HFFc6 (cell line): ENCODE measurements at regions not wholly inside any gene's neighbourhood (a gene's known extent, or its start where the extent isn't known, plus 50 kb on each side); places are given as distances from the start of the nearest gene placed in this dataset.

Experiments
- DNase-seq: peaks from one replicate; pipeline ENCODE4 v3.0.0-alpha.2; 2018
- H3K27ac Mint-ChIP-seq: 2 replicates; pipeline ENCODE4 v1.8.0; 2020; ENCODE audit warnings: mild to moderate bottlenecking, mixed read lengths
- H3K27me3 Mint-ChIP-seq: 2 replicates; pipeline ENCODE4 v1.8.0; 2021; ENCODE audit warnings: mild to moderate bottlenecking, moderate library complexity, mixed read lengths; ENCODE audit not compliant: insufficient read depth
- H3K36me3 Mint-ChIP-seq: 2 replicates; pipeline ENCODE4 v1.8.0; 2021; ENCODE audit warnings: low read depth, mixed read lengths
- H3K4me1 Mint-ChIP-seq: 2 replicates; pipeline ENCODE4 v1.8.0; 2020; ENCODE audit warnings: low read depth, mixed read lengths
- H3K4me3 Mint-ChIP-seq: 2 replicates; pipeline ENCODE4 v1.8.0; 2020; ENCODE audit warnings: mild to moderate bottlenecking, moderate library complexity, mixed read lengths
- H3K9me3 Mint-ChIP-seq: 2 replicates; pipeline ENCODE4 v1.8.0; 2020; ENCODE audit warnings: mild to moderate bottlenecking, mixed read lengths
- TF ChIP-seq, protein P1 (sequence below): fragments of 200-600 bp; sonication (generic); IDR thresholded peaks from 2 replicates; pipeline ENCODE4 v1.5.0; 2021; ENCODE audit warnings: antibody characterized with exemption, mild to moderate bottlenecking

DNA sequence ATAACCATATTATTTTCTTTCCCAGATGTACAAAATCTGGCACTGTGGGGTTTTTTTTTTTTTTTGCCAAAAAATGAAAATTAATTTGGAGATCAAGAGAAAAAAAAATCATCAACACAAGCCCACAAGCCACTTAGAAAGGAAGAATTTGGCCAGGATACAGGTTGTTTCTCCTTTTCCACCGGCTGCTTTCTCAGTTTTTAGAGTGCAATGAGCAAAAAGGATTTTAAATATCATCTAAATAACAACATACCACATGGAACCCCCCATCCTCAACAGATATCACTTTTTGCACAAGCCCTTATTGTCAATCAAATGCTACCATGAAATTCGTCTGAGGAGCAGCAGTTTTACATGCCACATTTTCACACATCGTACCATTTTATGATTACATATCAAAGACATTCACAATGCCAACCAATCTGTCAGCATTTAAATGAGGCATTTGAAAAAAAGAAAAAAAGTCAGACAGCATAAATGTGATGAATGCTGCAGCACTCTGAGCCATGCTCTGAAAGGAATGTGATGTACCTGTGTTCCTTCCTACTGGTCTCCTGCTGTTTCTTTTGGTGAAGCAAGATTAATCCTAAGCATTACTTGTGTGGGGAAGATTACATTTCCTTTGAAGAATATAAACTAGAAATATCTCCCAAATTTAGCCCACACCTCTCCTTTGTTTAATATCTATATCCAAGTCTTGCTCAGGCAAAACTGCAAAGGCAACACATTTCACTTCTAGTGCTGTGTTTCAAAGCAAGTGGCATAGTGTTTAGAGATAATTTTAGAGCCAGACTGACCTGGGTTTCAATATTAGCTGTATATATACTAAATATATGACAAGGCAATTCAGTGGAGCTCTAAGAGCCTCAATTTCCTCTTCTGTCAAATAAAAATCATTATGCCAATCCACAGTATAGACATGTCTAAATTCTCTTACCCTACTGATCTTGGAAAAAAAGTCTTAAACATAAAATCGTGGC is 391.3 kb downstream of the CMPK2 start:
- DNase-seq, result no peak
- H3K36me3 Mint-ChIP-seq, result no peaks in the 10 kb centered on the region; the same call in 1 of the 2 replicates
- TF ChIP-seq, protein P1, sequence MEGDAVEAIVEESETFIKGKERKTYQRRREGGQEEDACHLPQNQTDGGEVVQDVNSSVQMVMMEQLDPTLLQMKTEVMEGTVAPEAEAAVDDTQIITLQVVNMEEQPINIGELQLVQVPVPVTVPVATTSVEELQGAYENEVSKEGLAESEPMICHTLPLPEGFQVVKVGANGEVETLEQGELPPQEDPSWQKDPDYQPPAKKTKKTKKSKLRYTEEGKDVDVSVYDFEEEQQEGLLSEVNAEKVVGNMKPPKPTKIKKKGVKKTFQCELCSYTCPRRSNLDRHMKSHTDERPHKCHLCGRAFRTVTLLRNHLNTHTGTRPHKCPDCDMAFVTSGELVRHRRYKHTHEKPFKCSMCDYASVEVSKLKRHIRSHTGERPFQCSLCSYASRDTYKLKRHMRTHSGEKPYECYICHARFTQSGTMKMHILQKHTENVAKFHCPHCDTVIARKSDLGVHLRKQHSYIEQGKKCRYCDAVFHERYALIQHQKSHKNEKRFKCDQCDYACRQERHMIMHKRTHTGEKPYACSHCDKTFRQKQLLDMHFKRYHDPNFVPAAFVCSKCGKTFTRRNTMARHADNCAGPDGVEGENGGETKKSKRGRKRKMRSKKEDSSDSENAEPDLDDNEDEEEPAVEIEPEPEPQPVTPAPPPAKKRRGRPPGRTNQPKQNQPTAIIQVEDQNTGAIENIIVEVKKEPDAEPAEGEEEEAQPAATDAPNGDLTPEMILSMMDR, result no peak
- H3K4me3 Mint-ChIP-seq, result no peak overlapping the region
- H3K27ac Mint-ChIP-seq, result no peak overlapping the region
- H3K4me1 Mint-ChIP-seq, result no peaks in the 10 kb centered on the region
- H3K9me3 Mint-ChIP-seq, result peaks cover 32% of the 10 kb centered on the region
- no peaks in the 10 kb centered on the region for H3K27me3 Mint-ChIP-seq

DNA sequence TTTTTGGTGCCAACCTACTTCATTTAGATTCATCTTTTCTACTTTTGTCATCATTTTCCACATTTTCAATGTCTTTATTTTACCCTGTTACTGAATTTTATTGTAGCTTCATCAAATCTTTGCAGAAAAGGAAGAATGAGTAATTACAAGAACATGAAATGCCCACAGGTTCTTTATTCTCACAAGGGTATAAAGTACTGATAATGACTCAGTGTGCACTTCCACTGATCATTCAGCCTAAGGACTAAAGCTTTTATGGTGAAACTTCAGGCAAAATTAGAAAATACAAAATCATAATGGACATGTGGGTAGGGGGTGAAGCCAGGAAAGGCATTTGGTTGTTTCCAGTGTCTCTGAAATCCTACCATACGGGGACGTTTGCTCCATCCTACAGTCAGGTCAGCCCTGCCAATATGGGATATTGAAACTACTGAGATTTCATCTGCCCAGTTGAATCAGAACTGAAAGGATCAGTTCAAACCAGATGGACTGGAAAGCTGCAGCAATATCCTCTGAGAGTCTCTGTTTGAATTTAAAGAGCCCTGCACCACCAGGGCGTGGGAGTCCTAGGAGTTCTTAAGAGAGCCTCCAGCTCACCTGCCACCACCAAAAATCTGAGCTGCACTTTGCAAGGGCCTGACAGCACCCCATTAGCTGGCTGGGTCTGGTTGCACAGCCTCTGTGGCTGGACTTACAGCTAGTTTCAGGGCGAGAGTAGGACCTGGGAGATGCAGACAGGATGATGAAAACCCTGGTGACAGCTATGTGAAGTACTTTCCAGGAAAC is 390.4 kb downstream of the CMPK2 start:
- Mint-ChIP-seq H3K4me3 (no peak overlapping the region), H3K4me1 (no peaks in the 10 kb centered on the region), H3K27me3 (peaks cover 1% of the 10 kb centered on the region), H3K36me3 (no peaks in the 10 kb centered on the region; the same call in 1 of the 2 replicates), H3K9me3 (peaks cover 41% of the 10 kb centered on the region), H3K27ac (no peak overlapping the region)
- TF ChIP-seq, protein P1, result no peak
- no peak for DNase-seq

DNA sequence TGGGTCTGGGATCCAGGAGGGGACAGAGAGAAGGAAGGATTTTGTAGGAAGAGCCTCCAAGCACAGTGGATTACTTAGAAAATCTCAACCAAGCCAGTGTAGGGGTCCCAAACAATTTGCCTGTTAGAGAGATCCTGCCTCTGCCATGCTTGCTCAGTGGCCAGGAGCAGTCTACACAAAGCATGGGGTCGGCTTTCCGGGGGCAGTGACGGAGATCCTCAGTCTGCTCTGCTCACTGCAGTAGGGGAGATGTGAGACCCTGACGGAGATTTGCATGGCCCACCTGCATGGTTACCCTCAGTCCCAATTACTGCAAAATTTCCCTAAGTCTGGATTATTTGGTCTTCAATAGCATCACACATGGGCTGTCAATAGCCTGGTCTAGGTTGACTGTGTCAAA is 385.2 kb downstream of the CMPK2 start:
- Mint-ChIP-seq H3K36me3 (no peaks in the 10 kb centered on the region; the same call in 1 of the 2 replicates), H3K27ac (no peak overlapping the region), H3K27me3 (peaks cover 4% of the 10 kb centered on the region), H3K4me3 (no peak overlapping the region), H3K9me3 (peaks cover 49% of the 10 kb centered on the region), H3K4me1 (no peaks in the 10 kb centered on the region)
- no peak for DNase-seq
- TF ChIP-seq, protein P1, result no peak

DNA sequence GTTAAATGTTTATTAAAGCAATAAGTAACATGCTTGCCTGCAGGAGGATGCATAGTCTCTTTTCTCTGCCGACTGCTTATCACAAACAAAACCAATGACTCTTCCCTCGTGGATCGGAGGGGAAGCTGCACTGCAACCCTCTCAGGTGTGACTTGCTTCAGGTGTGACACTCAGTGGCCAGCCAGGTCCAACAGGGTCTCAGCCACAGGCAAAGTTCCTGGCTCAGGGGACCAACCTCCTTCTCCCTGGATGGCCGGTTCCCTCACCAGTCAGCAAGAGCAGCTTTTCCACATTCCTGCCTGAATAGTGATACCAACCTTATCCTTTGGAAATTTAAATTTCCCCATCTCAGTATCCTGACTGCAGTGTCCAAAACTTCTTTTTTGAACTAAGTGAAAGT is 383.5 kb downstream of the CMPK2 start:
- DNase-seq, result no peak
- TF ChIP-seq, protein P1, result no peak
- no peak overlapping the region for H3K4me3 Mint-ChIP-seq

GRCh38 chr2:6487765-6488164 is 377.9 kb downstream of the CMPK2 start:
- H3K4me1 Mint-ChIP-seq, result no peaks in the 10 kb centered on the region
- no peak for DNase-seq
- H3K27me3 Mint-ChIP-seq, result no peaks in the 10 kb centered on the region
- H3K4me3 Mint-ChIP-seq, result no peak overlapping the region
- TF ChIP-seq, protein P1, result no peak
- peaks cover 22% of the 10 kb centered on the region for H3K9me3 Mint-ChIP-seq
- H3K27ac Mint-ChIP-seq, result no peak overlapping the region
- H3K36me3 Mint-ChIP-seq, result 0 out of 2 replicates have a peak, but pooled peaks cover 5% of the 10 kb centered on the region

More for the DNA sequence above, 383.5 kb downstream of the CMPK2 start:
- Mint-ChIP-seq H3K4me1 (no peaks in the 10 kb centered on the region), H3K27ac (no peak overlapping the region), H3K27me3 (peaks cover 4% of the 10 kb centered on the region), H3K9me3 (peaks cover 34% of the 10 kb centered on the region), H3K36me3 (no peaks in the 10 kb centered on the region; the same call in 1 of the 2 replicates)
